Activated CD8-positive, alpha-beta memory T cell treated with anti-CD3 and anti-CD28 coated beads, Interleukin-2, amount 10 ng/mL, durations not matched to agents 7 days and 5 days (primary cell): ENCODE measurements at regions not wholly inside any gene's neighbourhood (a gene's known extent, or its start where the extent isn't known, plus 50 kb on each side); places are given as distances from the start of the nearest gene placed in this dataset.

Experiments used
- ATAC-seq: fragments of 150-1000 bp; cut with Tn5 transposase; one replicate; pipeline ENCODE4 v1.10.0; 2021; ENCODE audit warnings: moderate library complexity
- CTCF ChIA-PET: fragments of 350-600 bp; sonication (Branson Sonifier 250); formaldehyde crosslinking; loops from one replicate; lab custom pipeline; 2021; ENCODE audit warnings: antibody characterized with exemption; lab: Charles Lee
- DNase-seq: peaks from one replicate; pipeline ENCODE4 v3.0.0-alpha.2; 2020
- H3K27ac Mint-ChIP-seq: one replicate; pipeline ENCODE4 v1.8.0; 2021; ENCODE audit warnings: mild to moderate bottlenecking, mixed read lengths
- H3K27me3 Mint-ChIP-seq: one replicate; pipeline ENCODE4 v1.8.0; 2021; ENCODE audit warnings: mixed read lengths
- H3K36me3 Mint-ChIP-seq: one replicate; pipeline ENCODE4 v1.8.0; 2021; ENCODE audit warnings: mild to moderate bottlenecking, mixed read lengths
- H3K4me1 Mint-ChIP-seq: one replicate; pipeline ENCODE4 v1.8.0; 2021; ENCODE audit warnings: mixed read lengths
- H3K4me3 Mint-ChIP-seq: one replicate; pipeline ENCODE4 v1.8.0; 2021; ENCODE audit warnings: mild to moderate bottlenecking, moderate library complexity, mixed read lengths
- H3K9me3 Mint-ChIP-seq: one replicate; pipeline ENCODE4 v1.8.0; 2022; ENCODE audit warnings: low read depth, mixed read lengths

GRCh38 chr18:38961880-38962279, 1396.3 kb upstream of the CELF4 start:
- H3K4me1 Mint-ChIP-seq, result no peaks in the 10 kb centered on the region
- H3K9me3 Mint-ChIP-seq, result no peaks in the 10 kb centered on the region
- no peaks in the 10 kb centered on the region for H3K27me3 Mint-ChIP-seq
- H3K4me3 Mint-ChIP-seq, result no peak overlapping the region
- CTCF ChIA-PET, result no interaction called here
- ATAC-seq (no peak), DNase-seq (no peak)
- no peak overlapping the region for H3K27ac Mint-ChIP-seq
- no peaks in the 10 kb centered on the region for H3K36me3 Mint-ChIP-seq

GRCh38 chr18:38957736-38958135, 1392.1 kb upstream of the CELF4 start:
- CTCF ChIA-PET, result no interaction called here
- no peaks in the 10 kb centered on the region for H3K36me3 Mint-ChIP-seq
- no peak overlapping the region for H3K4me3 Mint-ChIP-seq
- DNase-seq (no peak), ATAC-seq (no peak)
- no peak overlapping the region for H3K27ac Mint-ChIP-seq
- no peaks in the 10 kb centered on the region for H3K27me3 Mint-ChIP-seq
- no peaks in the 10 kb centered on the region for H3K9me3 Mint-ChIP-seq
- peaks cover 4% of the 10 kb centered on the region for H3K4me1 Mint-ChIP-seq

- Mint-ChIP-seq H3K27ac (no peak overlapping the region), H3K27me3 (no peaks in the 10 kb centered on the region), H3K9me3 (no peaks in the 10 kb centered on the region), H3K4me1 (peaks cover 4% of the 10 kb centered on the region), H3K4me3 (no peak overlapping the region), H3K36me3 (no peaks in the 10 kb centered on the region)
- ATAC-seq (no peak), DNase-seq (no peak)
- CTCF ChIA-PET, result no interaction called here
Measured at GRCh38 chr18:38956068-38956467, 1390.5 kb upstream of the CELF4 start.

GRCh38 chr18:38951633-38952032, 1386.0 kb upstream of the CELF4 start:
- Mint-ChIP-seq H3K9me3 (no peaks in the 10 kb centered on the region), H3K4me1 (peaks cover 4% of the 10 kb centered on the region), H3K4me3 (no peak overlapping the region), H3K27me3 (no peaks in the 10 kb centered on the region), H3K36me3 (no peaks in the 10 kb centered on the region), H3K27ac (no peak overlapping the region)
- CTCF ChIA-PET, result no interaction called here
- DNase-seq (no peak), ATAC-seq (no peak)

GRCh38 chr18:38948436-38948835, 1382.8 kb upstream of the CELF4 start:
- ATAC-seq, result no peak
- H3K36me3 Mint-ChIP-seq, result no peaks in the 10 kb centered on the region
- H3K27me3 Mint-ChIP-seq, result peaks cover 6% of the 10 kb centered on the region
- CTCF ChIA-PET, result no interaction called here
- H3K9me3 Mint-ChIP-seq, result peaks cover 3% of the 10 kb centered on the region
- no peak overlapping the region for H3K27ac Mint-ChIP-seq
- no peak for DNase-seq
- peaks cover under 1% of the 10 kb centered on the region for H3K4me1 Mint-ChIP-seq
- H3K4me3 Mint-ChIP-seq, result no peak overlapping the region

GRCh38 chr18:38944446-38945024, 1378.9 kb upstream of the CELF4 start:
- no peak overlapping the region for H3K4me3 Mint-ChIP-seq
- peaks cover 12% of the 10 kb centered on the region for H3K27me3 Mint-ChIP-seq
- H3K9me3 Mint-ChIP-seq, result peaks cover 11% of the 10 kb centered on the region
- ATAC-seq (no peak), DNase-seq (no peak)
- peaks cover 3% of the 10 kb centered on the region for H3K36me3 Mint-ChIP-seq
- H3K4me1 Mint-ChIP-seq, result peaks cover 18% of the 10 kb centered on the region
- CTCF ChIA-PET, result no interaction called here
- no peak overlapping the region for H3K27ac Mint-ChIP-seq

GRCh38 chr18:38941711-38942561, 1376.3 kb upstream of the CELF4 start:
- H3K9me3 Mint-ChIP-seq, result peaks cover 11% of the 10 kb centered on the region
- ATAC-seq (no peak), DNase-seq (no peak)
- peak overlapping the region; percentile 69 for H3K4me3 Mint-ChIP-seq
- CTCF ChIA-PET, result no interaction called here
- peaks cover 4% of the 10 kb centered on the region for H3K36me3 Mint-ChIP-seq
- H3K4me1 Mint-ChIP-seq, result peaks cover 18% of the 10 kb centered on the region
- peaks cover 23% of the 10 kb centered on the region for H3K27me3 Mint-ChIP-seq
- H3K27ac Mint-ChIP-seq, result peak overlapping the region; percentile 88

GRCh38 chr18:38940863-38941531, 1375.4 kb upstream of the CELF4 start:
- Mint-ChIP-seq H3K9me3 (peaks cover 12% of the 10 kb centered on the region), H3K27me3 (peaks cover 18% of the 10 kb centered on the region), H3K4me1 (peaks cover 18% of the 10 kb centered on the region), H3K4me3 (peak overlapping the region; percentile 69), H3K36me3 (peaks cover 4% of the 10 kb centered on the region), H3K27ac (peak overlapping the region; percentile 88)
- peak; percentile 72 for DNase-seq
- CTCF ChIA-PET, result no interaction called here
- peak; percentile 89 for ATAC-seq

- Mint-ChIP-seq H3K4me1 (peaks cover 18% of the 10 kb centered on the region), H3K27ac (peak overlapping the region; percentile 88), H3K27me3 (peaks cover 17% of the 10 kb centered on the region), H3K4me3 (no peak overlapping the region), H3K36me3 (peaks cover 4% of the 10 kb centered on the region), H3K9me3 (peaks cover 13% of the 10 kb centered on the region)
- ATAC-seq, result no peak
- no peak for DNase-seq
- CTCF ChIA-PET, result no interaction called here
Measured at GRCh38 chr18:38940475-38940862, 1374.9 kb upstream of the CELF4 start.

GRCh38 chr18:38933910-38934510, 1368.4 kb upstream of the CELF4 start:
- CTCF ChIA-PET, result no interaction called here

GRCh38 chr18:38933322-38933721, 1367.7 kb upstream of the CELF4 start:
- Mint-ChIP-seq H3K9me3 (peaks cover 2% of the 10 kb centered on the region), H3K4me3 (no peak overlapping the region), H3K27me3 (peaks cover 3% of the 10 kb centered on the region), H3K36me3 (peaks cover 1% of the 10 kb centered on the region), H3K4me1 (no peaks in the 10 kb centered on the region), H3K27ac (no peak overlapping the region)
- CTCF ChIA-PET, result no interaction called here
- DNase-seq (no peak), ATAC-seq (no peak)

More at GRCh38 chr18:38933910-38934510, 1368.4 kb upstream of the CELF4 start:
- Mint-ChIP-seq H3K27ac (no peak overlapping the region), H3K4me3 (no peak overlapping the region), H3K9me3 (peaks cover 2% of the 10 kb centered on the region), H3K4me1 (no peaks in the 10 kb centered on the region), H3K27me3 (peaks cover 10% of the 10 kb centered on the region), H3K36me3 (peaks cover 3% of the 10 kb centered on the region)
- no peak for DNase-seq
- ATAC-seq, result no peak

GRCh38 chr18:38932752-38933151, 1367.2 kb upstream of the CELF4 start:
- H3K4me3 Mint-ChIP-seq, result no peak overlapping the region

GRCh38 chr18:38931754-38932050, 1366.1 kb upstream of the CELF4 start:
- peaks cover 2% of the 10 kb centered on the region for H3K27me3 Mint-ChIP-seq
- CTCF ChIA-PET, result no interaction called here
- no peak overlapping the region for H3K4me3 Mint-ChIP-seq
- no peak for DNase-seq
- no peaks in the 10 kb centered on the region for H3K4me1 Mint-ChIP-seq
- ATAC-seq, result no peak
- H3K9me3 Mint-ChIP-seq, result peaks cover 2% of the 10 kb centered on the region
- no peak overlapping the region for H3K27ac Mint-ChIP-seq
- H3K36me3 Mint-ChIP-seq, result peaks cover 1% of the 10 kb centered on the region

More at GRCh38 chr18:38932752-38933151, 1367.2 kb upstream of the CELF4 start:
- Mint-ChIP-seq H3K9me3 (peaks cover 2% of the 10 kb centered on the region), H3K4me1 (no peaks in the 10 kb centered on the region), H3K27ac (no peak overlapping the region), H3K27me3 (peaks cover 2% of the 10 kb centered on the region), H3K36me3 (peaks cover 1% of the 10 kb centered on the region)
- CTCF ChIA-PET, result no interaction called here
- no peak for ATAC-seq
- DNase-seq, result no peak
